Smooth muscle cell (in vitro differentiated cells): ENCODE measurements at regions not wholly inside any gene's neighbourhood (a gene's known extent, or its start where the extent isn't known, plus 50 kb on each side); places are given as distances from the start of the nearest gene placed in this dataset.

Source experiments
- DNase-seq: peaks from one replicate; lab custom pipeline; 2025; ENCODE audit not compliant: unreplicated experiment; lab: John Stamatoyannopoulos, UW
- H2AFZ ChIP-seq: fragments of 200-600 bp; sonication (generic); 2 replicates; pipeline ENCODE4 v1.6.0; 2016; ENCODE audit warnings: antibody characterized with exemption, low read depth, mild to moderate bottlenecking
- H3F3A ChIP-seq: fragments of 200-600 bp; sonication (generic); 2 replicates; pipeline ENCODE4 v1.6.0; 2017; ENCODE audit warnings: antibody characterized with exemption, low read depth
- H3K27ac ChIP-seq: fragments of 200-600 bp; sonication (generic); 2 replicates; pipeline ENCODE4 v1.5.1; 2016; ENCODE audit warnings: low read depth, mild to moderate bottlenecking
- H3K27me3 ChIP-seq: fragments of 200-600 bp; sonication (generic); 2 replicates; pipeline ENCODE4 v1.6.1; 2016; ENCODE audit warnings: low read depth, mild to moderate bottlenecking
- H3K36me3 ChIP-seq: fragments of 200-600 bp; sonication (generic); 2 replicates; pipeline ENCODE4 v1.5.1; 2016; ENCODE audit warnings: low read depth
- H3K4me1 ChIP-seq: fragments of 200-600 bp; sonication (generic); 2 replicates; pipeline ENCODE4 v1.5.1; 2016; ENCODE audit warnings: low read depth
- H3K4me2 ChIP-seq: fragments of 200-600 bp; sonication (generic); 2 replicates; pipeline ENCODE4 v1.6.0; 2016; ENCODE audit warnings: mild to moderate bottlenecking
- H3K4me3 ChIP-seq: fragments of 200-600 bp; sonication (generic); 2 replicates; pipeline ENCODE4 v1.5.1; 2016; ENCODE audit warnings: mild to moderate bottlenecking
- H3K79me2 ChIP-seq: fragments of 200-600 bp; sonication (generic); 2 replicates; pipeline ENCODE4 v1.6.0; 2016; ENCODE audit warnings: low read depth, mild to moderate bottlenecking
- H3K9ac ChIP-seq: fragments of 200-600 bp; sonication (generic); 2 replicates; pipeline ENCODE4 v1.6.0; 2016; ENCODE audit warnings: low read depth
- H3K9me3 ChIP-seq: fragments of 200-600 bp; sonication (generic); replicated peaks from 2 replicates; pipeline ENCODE4 v1.5.1; 2016; ENCODE audit warnings: low read depth
- H4K20me1 ChIP-seq: fragments of 200-600 bp; sonication (generic); 2 replicates; pipeline ENCODE4 v1.6.0; 2016; ENCODE audit warnings: low read depth
- CTCF ChIP-seq: fragments of 200-600 bp; sonication (generic); IDR thresholded peaks from 2 replicates; pipeline ENCODE4 v1.5.1; 2017; ENCODE audit warnings: borderline replicate concordance, mild to moderate bottlenecking, antibody characterized with exemption; ENCODE audit not compliant: insufficient read depth, poor library complexity, severe bottlenecking
- WGBS: methylation state at CpG from one replicate; pipeline ENCODE4 v1.1.7; 2016; ENCODE audit warnings: low lambda C conversion rate; 5-methylcytosine and 5-hydroxymethylcytosine counted together

- H3K4me3 ChIP-seq: no peak overlapping the region
- H3K4me2 ChIP-seq: no peak overlapping the region
- WGBS: 73% methylated on average over 5 of the region's 5 CpGs
- no peak overlapping the region for H3K27ac ChIP-seq
- H3F3A ChIP-seq: no peaks in the 10 kb centered on the region
- H3K79me2 ChIP-seq: no peaks in the 10 kb centered on the region
- no peaks in the 10 kb centered on the region for H3K9me3 ChIP-seq
- H3K9ac ChIP-seq: no peak overlapping the region
- H4K20me1 ChIP-seq: no peaks in the 10 kb centered on the region
- H3K27me3 ChIP-seq: no peaks in the 10 kb centered on the region
- no peak for TF ChIP-seq CTCF
- no peak overlapping the region for H2AFZ ChIP-seq
- DNase-seq: no peak
- H3K4me1 ChIP-seq: no peaks in the 10 kb centered on the region
- no peaks in the 10 kb centered on the region for H3K36me3 ChIP-seq
Measured at GRCh38 chr18:42409005-42409404, 454.0 kb downstream of the PIK3C3 start.

GRCh38 chr18:42412281-42412680 lies 457.2 kb downstream of the PIK3C3 start:
- no peak overlapping the region for H3K4me2 ChIP-seq
- WGBS: 89% methylated on average over 2 of the region's 2 CpGs

GRCh38 chr18:42412896-42413295 lies 457.9 kb downstream of the PIK3C3 start:
- Histone ChIP-seq H3K4me2 (no peak overlapping the region), H3K79me2 (no peaks in the 10 kb centered on the region), H3K9ac (no peak overlapping the region), H3K27me3 (no peaks in the 10 kb centered on the region), H2AFZ (no peak overlapping the region), H3F3A (peaks cover 6% of the 10 kb centered on the region), H3K9me3 (no peaks in the 10 kb centered on the region), H3K27ac (peak overlapping the region; percentile 97), H4K20me1 (no peaks in the 10 kb centered on the region), H3K4me3 (no peak overlapping the region), H3K36me3 (no peaks in the 10 kb centered on the region), H3K4me1 (peaks cover 11% of the 10 kb centered on the region)
- TF ChIP-seq CTCF: no peak
- no peak for DNase-seq
- WGBS: 94% methylated on average over 2 of the region's 2 CpGs

More at GRCh38 chr18:42412281-42412680, 457.2 kb downstream of the PIK3C3 start:
- Histone ChIP-seq H4K20me1 (no peaks in the 10 kb centered on the region), H3K9me3 (no peaks in the 10 kb centered on the region), H2AFZ (no peak overlapping the region), H3F3A (peaks cover 6% of the 10 kb centered on the region), H3K36me3 (no peaks in the 10 kb centered on the region), H3K79me2 (no peaks in the 10 kb centered on the region), H3K27me3 (no peaks in the 10 kb centered on the region), H3K9ac (no peak overlapping the region), H3K4me1 (peaks cover 11% of the 10 kb centered on the region), H3K4me3 (no peak overlapping the region), H3K27ac (peak overlapping the region; percentile 97)
- no peak for TF ChIP-seq CTCF
- no peak for DNase-seq

GRCh38 chr18:42413870-42414269 lies 458.8 kb downstream of the PIK3C3 start:
- Histone ChIP-seq H3K9ac (peak overlapping the region; percentile 85), H3K27ac (peak overlapping the region; percentile 97), H3K79me2 (no peaks in the 10 kb centered on the region), H3K27me3 (no peaks in the 10 kb centered on the region), H2AFZ (no peak overlapping the region), H4K20me1 (no peaks in the 10 kb centered on the region), H3K4me2 (peak overlapping the region; percentile 58), H3K9me3 (no peaks in the 10 kb centered on the region), H3K4me3 (no peak overlapping the region), H3K36me3 (no peaks in the 10 kb centered on the region), H3K4me1 (peaks cover 11% of the 10 kb centered on the region), H3F3A (peaks cover 6% of the 10 kb centered on the region)
- no peak for DNase-seq
- WGBS: 33% methylated on average over 1 of the region's 1 CpG
- TF ChIP-seq CTCF: no peak
